ENCODE measurements at regions not wholly inside any gene's neighbourhood (a gene's known extent, or its start where the extent isn't known, plus 50 kb on each side); places are given as distances from the start of the nearest gene placed in this dataset.

DNA sequence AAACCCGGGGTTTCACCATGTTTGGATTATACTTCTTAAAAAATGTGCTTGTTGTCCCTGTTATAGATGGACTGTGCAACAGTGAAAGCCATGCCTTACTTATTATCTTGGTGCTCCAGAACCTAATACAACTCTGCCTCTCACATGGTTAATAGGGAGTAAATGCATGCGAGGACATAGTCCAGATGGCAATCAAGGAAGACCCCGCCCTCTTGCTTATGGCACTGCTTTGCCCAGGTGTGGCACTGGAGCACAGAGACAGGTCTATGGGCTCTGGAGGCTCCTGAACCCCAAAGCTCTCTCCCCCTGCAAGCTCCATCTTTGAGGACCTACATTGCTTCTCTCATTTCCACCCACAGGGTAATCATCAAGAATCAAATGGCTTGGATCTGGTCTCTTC lies 162.1 kb upstream of the NTF3 start:
- TF ChIP-seq EP300 (IDR thresholded peaks at IDR 0.05) = no peak
- TF ChIP-seq, protein P1, sequence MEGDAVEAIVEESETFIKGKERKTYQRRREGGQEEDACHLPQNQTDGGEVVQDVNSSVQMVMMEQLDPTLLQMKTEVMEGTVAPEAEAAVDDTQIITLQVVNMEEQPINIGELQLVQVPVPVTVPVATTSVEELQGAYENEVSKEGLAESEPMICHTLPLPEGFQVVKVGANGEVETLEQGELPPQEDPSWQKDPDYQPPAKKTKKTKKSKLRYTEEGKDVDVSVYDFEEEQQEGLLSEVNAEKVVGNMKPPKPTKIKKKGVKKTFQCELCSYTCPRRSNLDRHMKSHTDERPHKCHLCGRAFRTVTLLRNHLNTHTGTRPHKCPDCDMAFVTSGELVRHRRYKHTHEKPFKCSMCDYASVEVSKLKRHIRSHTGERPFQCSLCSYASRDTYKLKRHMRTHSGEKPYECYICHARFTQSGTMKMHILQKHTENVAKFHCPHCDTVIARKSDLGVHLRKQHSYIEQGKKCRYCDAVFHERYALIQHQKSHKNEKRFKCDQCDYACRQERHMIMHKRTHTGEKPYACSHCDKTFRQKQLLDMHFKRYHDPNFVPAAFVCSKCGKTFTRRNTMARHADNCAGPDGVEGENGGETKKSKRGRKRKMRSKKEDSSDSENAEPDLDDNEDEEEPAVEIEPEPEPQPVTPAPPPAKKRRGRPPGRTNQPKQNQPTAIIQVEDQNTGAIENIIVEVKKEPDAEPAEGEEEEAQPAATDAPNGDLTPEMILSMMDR (IDR thresholded peaks at IDR 0.05) = no peak
- TF ChIP-seq POLR2AphosphoS5 (IDR thresholded peaks at IDR 0.05) = no peak
- no peak for TF ChIP-seq POLR2A (IDR thresholded peaks at IDR 0.05; ENCODE audit: low read depth)
- Histone ChIP-seq H3K27ac (replicated peaks in 1 of 4) (no peak overlapping the region), H3K27me3 (no peaks in the 10 kb centered on the region), H3K4me3 (no peak overlapping the region), H3K9me3 (no peaks in the 10 kb centered on the region), H3K4me1 (no peaks in the 10 kb centered on the region), H3K36me3 (no peaks in the 10 kb centered on the region)
- intact Hi-C loops (cut with DNase I) = no loop called here
- WGBS = 85% methylated on average over 3 of the region's 3 CpGs
- no peak for DNase-seq (ENCODE audit: extremely low spot score)

- WGBS = 81% methylated on average over 6 of the region's 6 CpGs
- TF ChIP-seq POLR2AphosphoS5 (IDR thresholded peaks at IDR 0.05) (no peak), EP300 (IDR thresholded peaks at IDR 0.05) (no peak), POLR2A (IDR thresholded peaks at IDR 0.05; ENCODE audit: low read depth) (no peak)
- TF ChIP-seq, protein P1 (IDR thresholded peaks at IDR 0.05) = no peak
- no peak overlapping the region for H3K27ac ChIP-seq (replicated peaks in 1 of 4)
- H3K36me3 ChIP-seq = no peaks in the 10 kb centered on the region
- no peak for DNase-seq (ENCODE audit: extremely low spot score)
- no peak overlapping the region for H3K4me3 ChIP-seq
- no peaks in the 10 kb centered on the region for H3K4me1 ChIP-seq
- no peaks in the 10 kb centered on the region for H3K9me3 ChIP-seq
- intact Hi-C loops (cut with DNase I) = no loop called here
- no peaks in the 10 kb centered on the region for H3K27me3 ChIP-seq
Observed at GRCh38 chr12:5272018-5272785, 159.7 kb upstream of the NTF3 start.

- Histone ChIP-seq H3K27me3 (no peaks in the 10 kb centered on the region), H3K36me3 (no peaks in the 10 kb centered on the region), H3K9me3 (no peaks in the 10 kb centered on the region), H3K27ac (replicated peaks in 1 of 4) (no peak overlapping the region), H3K4me1 (no peaks in the 10 kb centered on the region), H3K4me3 (no peak overlapping the region)
- no peak for DNase-seq (ENCODE audit: extremely low spot score)
- WGBS = 73% methylated on average over 8 of the region's 8 CpGs
- intact Hi-C loops (cut with DNase I) = no loop called here
- TF ChIP-seq, protein P1 (IDR thresholded peaks at IDR 0.05) = no peak
- TF ChIP-seq POLR2A (IDR thresholded peaks at IDR 0.05; ENCODE audit: low read depth) = no peak
- no peak for TF ChIP-seq EP300 (IDR thresholded peaks at IDR 0.05)
- no peak for TF ChIP-seq POLR2AphosphoS5 (IDR thresholded peaks at IDR 0.05)
Observed at GRCh38 chr12:5273709-5274108, 158.2 kb upstream of the NTF3 start.

- WGBS = 86% methylated on average over 4 of the region's 4 CpGs
- no peak for DNase-seq (ENCODE audit: extremely low spot score)
- Histone ChIP-seq H3K9me3 (no peaks in the 10 kb centered on the region), H3K36me3 (no peaks in the 10 kb centered on the region), H3K4me3 (no peak overlapping the region), H3K27ac (replicated peaks in 1 of 4) (no peak overlapping the region), H3K4me1 (no peaks in the 10 kb centered on the region), H3K27me3 (no peaks in the 10 kb centered on the region)
- no peak for TF ChIP-seq EP300 (IDR thresholded peaks at IDR 0.05)
- TF ChIP-seq POLR2A (IDR thresholded peaks at IDR 0.05; ENCODE audit: low read depth) = no peak
- no peak for TF ChIP-seq POLR2AphosphoS5 (IDR thresholded peaks at IDR 0.05)
- TF ChIP-seq, protein P1 (IDR thresholded peaks at IDR 0.05) = no peak
- intact Hi-C loops (cut with DNase I) = no loop called here
Observed at GRCh38 chr12:5276327-5276880, 155.5 kb upstream of the NTF3 start.

Measured in esophagus muscularis mucosa (tissue), 4 donors.